GM12873 (cell line): ENCODE measurements at regions not wholly inside any gene's neighbourhood (a gene's known extent, or its start where the extent isn't known, plus 50 kb on each side); places are given as distances from the start of the nearest gene placed in this dataset.

Experiments
- TF ChIP-seq, protein P1 (sequence below): IDR thresholded peaks from 2 replicates; pipeline ENCODE4 v1.5.1; 2012; ENCODE audit warnings: low read depth, mild to moderate bottlenecking, moderate library complexity, low read length, control low read depth; ENCODE audit not compliant: insufficient read depth; ENCODE audit errors: missing control alignments

DNA sequence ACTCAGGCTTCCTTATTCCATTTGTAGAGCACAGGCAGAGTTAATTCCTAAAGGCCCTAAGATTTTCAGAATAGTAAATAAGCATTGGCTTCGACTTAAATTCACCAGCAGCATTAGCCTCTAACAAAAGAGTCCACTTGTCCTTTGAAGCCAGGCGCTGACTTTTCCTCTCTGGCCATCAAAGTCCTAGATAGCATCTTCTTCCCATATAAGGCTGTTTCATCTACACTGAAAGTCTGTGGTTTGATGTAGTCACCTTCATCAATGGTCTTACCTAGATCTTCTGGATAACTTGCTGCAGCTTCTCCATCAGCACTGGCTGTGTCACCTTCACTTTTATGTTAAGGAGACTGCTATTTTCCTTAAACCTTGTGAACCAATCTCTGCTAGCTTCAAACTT, 118.3 kb upstream of the SOX6 start:
- TF ChIP-seq, protein P1, sequence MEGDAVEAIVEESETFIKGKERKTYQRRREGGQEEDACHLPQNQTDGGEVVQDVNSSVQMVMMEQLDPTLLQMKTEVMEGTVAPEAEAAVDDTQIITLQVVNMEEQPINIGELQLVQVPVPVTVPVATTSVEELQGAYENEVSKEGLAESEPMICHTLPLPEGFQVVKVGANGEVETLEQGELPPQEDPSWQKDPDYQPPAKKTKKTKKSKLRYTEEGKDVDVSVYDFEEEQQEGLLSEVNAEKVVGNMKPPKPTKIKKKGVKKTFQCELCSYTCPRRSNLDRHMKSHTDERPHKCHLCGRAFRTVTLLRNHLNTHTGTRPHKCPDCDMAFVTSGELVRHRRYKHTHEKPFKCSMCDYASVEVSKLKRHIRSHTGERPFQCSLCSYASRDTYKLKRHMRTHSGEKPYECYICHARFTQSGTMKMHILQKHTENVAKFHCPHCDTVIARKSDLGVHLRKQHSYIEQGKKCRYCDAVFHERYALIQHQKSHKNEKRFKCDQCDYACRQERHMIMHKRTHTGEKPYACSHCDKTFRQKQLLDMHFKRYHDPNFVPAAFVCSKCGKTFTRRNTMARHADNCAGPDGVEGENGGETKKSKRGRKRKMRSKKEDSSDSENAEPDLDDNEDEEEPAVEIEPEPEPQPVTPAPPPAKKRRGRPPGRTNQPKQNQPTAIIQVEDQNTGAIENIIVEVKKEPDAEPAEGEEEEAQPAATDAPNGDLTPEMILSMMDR, result no peak

DNA sequence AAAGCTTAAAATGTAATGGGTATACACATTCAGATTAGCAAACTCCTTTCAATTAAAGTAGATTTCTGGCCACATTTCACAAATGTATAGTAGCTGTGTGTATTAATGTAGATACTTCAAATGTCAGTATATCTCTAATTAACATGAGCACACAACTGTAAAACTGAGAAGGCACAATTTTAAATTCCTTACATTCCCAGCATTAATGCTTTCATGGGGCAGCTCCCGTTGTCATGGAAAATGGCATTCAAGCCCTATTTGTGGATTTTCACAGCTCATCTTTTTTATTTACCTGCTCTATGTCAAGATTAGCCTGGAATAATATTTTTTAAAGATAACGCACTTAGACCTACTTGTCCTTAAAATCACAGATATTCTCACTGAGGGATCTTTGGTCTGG, 113.6 kb upstream of the SOX6 start:
- TF ChIP-seq, protein P1, result no peak

DNA sequence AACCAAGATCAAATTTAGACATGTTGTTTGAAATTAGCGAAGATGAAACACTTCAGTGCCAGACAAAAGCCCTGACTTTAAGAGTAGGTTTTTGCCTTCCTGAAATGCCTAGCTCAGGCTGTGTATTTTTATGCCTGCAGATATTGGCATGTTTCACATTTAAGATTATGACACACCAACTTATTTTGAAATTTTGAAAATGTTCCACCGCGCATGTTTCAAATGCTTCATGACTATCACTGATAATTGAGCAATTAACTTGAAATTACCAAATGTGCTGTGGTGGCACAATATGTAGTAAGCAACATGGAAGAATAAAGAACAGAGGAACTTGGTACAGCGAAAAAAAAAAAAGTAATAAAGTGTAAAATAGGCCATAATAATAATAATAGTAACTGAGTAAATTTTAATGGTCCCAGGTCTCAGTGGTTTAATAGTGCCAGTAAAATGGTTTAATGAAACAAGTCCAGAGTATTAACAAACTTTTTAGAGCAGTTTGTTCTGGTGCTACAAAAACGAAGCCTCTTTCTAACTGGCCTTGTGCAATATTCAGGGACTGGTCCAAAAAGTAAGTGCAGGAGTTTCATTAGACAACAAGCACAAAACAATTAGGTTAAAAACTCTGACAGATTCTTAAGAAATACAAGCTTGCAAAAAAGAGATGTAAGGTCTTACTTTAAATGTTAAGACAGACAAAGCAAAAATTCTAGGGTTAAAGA, 112.5 kb upstream of the SOX6 start:
- TF ChIP-seq, protein P1, result no peak

DNA sequence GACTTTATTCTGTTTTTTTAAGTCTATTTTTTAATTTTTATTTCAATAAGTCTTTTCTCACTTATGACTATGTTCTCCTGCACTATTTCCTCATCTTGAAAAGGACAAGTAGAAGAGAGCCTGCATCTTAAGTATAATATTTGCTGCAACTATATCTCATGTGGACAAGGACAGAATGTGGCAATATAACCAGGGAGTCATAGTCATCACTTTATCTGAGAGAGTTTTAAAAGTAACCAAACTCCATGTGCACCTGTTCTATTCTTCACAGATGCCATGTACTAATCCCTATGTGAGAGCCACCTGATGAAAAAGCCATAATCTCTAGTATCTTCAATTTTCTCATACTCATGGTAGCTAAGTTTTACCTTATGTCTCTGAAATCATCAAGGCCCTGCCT, 104.2 kb upstream of the SOX6 start:
- TF ChIP-seq, protein P1, result no peak

DNA sequence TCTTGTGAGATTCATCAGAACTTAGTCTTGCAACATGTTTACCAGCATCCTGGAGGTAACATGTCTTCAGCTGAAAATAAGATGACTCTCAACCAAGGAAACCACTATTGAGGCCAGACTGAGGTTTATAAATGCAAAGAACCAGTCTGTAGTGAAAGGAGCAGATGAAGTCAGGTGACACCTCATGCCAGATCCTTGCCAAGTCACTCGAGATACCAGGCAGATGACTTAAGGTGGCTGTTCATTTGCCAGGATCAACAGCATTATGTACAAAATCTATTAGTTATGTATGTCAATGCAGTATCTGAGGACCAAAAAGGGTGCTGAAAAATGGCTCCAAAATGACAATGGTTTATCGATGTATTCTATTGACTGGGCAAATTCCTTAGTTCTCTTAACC, 100.0 kb upstream of the SOX6 start:
- TF ChIP-seq, protein P1, result no peak

DNA sequence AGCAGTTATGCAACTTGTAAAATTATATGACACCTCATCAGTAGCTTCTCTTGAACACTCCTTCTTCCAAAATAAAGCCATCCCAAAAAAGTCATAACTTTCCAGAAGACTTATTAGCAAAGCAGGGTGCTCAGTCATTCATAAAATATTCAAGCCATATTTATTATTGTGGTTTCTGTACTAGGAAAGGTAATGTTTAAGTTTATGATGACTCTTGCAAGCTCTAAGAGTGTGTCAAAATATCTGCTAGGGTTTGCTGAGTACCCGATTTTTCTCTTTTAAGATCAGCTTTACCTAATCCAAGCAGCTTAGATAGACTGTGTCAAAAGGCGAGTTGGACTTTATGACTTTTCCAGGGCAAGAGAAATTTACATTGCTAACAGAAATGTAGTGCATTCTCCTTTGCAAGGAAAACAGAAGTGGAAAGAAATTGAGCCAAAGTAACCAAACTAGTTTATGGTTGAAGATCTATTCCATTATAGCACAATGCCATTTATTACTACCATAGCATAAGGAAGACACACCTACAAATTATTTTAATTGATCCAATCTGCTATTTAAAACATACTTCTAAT, 98.0 kb upstream of the SOX6 start:
- TF ChIP-seq, protein P1, result no peak

DNA sequence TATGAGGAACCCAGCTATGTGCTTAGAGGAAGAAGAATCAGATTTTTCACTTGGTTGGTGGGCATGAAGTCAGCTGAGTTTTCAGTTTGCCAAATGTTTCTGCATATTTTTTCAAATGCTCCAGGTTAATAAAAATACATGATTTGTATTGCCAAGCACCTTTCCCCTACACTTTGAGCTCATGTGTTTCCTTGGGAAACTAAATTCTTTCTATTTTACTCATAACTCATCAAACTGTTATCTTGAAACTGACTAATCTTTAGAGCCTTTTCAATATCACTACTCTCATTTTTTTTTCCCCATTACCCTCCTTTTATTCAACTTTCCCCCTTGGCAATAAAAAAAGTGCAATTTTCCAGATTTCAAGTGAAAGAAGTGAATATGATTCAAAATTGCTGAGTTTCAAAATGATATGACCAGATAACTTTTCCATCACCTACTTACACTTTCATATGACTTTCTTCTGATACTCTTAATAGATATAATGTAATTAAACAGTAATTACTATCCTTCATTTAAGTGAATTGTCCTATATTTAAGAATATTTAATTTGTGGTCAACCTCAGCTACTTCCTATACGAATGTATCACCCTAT, 91.9 kb upstream of the SOX6 start:
- TF ChIP-seq, protein P1, result no peak
